Parathyroid adenoma (tissue), 2 donors: ENCODE measurements at regions not wholly inside any gene's neighbourhood (a gene's known extent, or its start where the extent isn't known, plus 50 kb on each side); places are given as distances from the start of the nearest gene placed in this dataset.

Source experiments
- H2AFZ ChIP-seq: fragments of 300-600 bp; sonication (generic); one replicate; pipeline ENCODE4 v1.7.0; 2017; ENCODE audit warnings: antibody characterized with exemption, mild to moderate bottlenecking
- H3K27ac ChIP-seq: fragments of 300-600 bp; sonication (generic); one replicate; pipeline ENCODE4 v1.7.0; 2017
- H3K27me3 ChIP-seq: fragments of 300-600 bp; sonication (generic); one replicate; pipeline ENCODE4 v1.7.0; 2017; ENCODE audit warnings: low read length; ENCODE audit not compliant: control insufficient read depth, insufficient read depth
- H3K36me3 ChIP-seq: fragments of 300-600 bp; sonication (generic); one replicate; pipeline ENCODE4 v1.7.0; 2017; ENCODE audit warnings: low read length; ENCODE audit not compliant: control insufficient read depth, insufficient read depth
- H3K4me1 ChIP-seq: fragments of 300-600 bp; sonication (generic); one replicate; pipeline ENCODE4 v1.7.0; 2017; ENCODE audit warnings: control low read depth
- H3K4me2 ChIP-seq: fragments of 300-600 bp; sonication (generic); one replicate; pipeline ENCODE4 v1.7.0; 2017; ENCODE audit warnings: low read length
- H3K4me3 ChIP-seq: fragments of 300-600 bp; sonication (generic); one replicate; pipeline ENCODE4 v1.7.0; 2017; ENCODE audit warnings: low read depth, low read length
- H3K79me2 ChIP-seq: fragments of 300-600 bp; sonication (generic); one replicate; pipeline ENCODE4 v1.7.0; 2017; ENCODE audit warnings: control low read depth
- H3K9ac ChIP-seq: fragments of 300-600 bp; sonication (generic); one replicate; pipeline ENCODE4 v1.7.0; 2017; ENCODE audit warnings: mild to moderate bottlenecking
- H3K9me3 ChIP-seq: fragments of 300-600 bp; sonication (generic); one replicate; pipeline ENCODE4 v1.7.0; 2017; ENCODE audit warnings: low read length; ENCODE audit not compliant: control insufficient read depth
- TF ChIP-seq, protein P1 (sequence below): fragments of 300-600 bp; sonication (generic); IDR thresholded peaks from one replicate; pipeline ENCODE4 v1.7.0; 2017; ENCODE audit warnings: antibody characterized with exemption, mild to moderate bottlenecking
- donor health status: primary hyperparathyroidism.

DNA sequence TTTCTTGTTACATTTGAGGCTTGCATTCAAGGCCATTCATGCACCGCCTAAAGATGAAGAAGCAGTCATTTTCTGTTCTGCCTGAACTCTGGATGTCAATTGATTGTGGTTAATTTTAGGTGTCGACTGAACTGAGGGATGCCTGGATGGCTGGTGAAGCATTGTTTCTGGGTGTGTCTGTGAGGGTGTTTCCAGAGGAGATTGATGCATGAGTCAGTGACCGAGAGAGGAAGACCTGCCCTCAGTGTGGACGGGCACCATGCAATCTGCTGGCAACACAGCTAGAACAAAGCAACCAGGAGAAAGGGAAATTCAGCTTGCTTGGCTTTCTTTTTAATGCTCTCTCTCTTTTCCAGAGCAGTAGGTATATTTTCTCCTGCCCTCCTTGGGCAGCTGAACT lies 164.1 kb upstream of the ECI2 start:
- H3K36me3 ChIP-seq: no peaks in the 10 kb centered on the region
- H3K9me3 ChIP-seq: no peaks in the 10 kb centered on the region
- no peaks in the 10 kb centered on the region for H3K27me3 ChIP-seq
- no peak overlapping the region for H3K4me2 ChIP-seq
- no peaks in the 10 kb centered on the region for H3K4me1 ChIP-seq
- H3K9ac ChIP-seq: no peak overlapping the region
- H3K79me2 ChIP-seq: no peaks in the 10 kb centered on the region
- no peak overlapping the region for H3K4me3 ChIP-seq
- H3K27ac ChIP-seq: no peak overlapping the region
- H2AFZ ChIP-seq: no peak overlapping the region
- TF ChIP-seq, protein P1, sequence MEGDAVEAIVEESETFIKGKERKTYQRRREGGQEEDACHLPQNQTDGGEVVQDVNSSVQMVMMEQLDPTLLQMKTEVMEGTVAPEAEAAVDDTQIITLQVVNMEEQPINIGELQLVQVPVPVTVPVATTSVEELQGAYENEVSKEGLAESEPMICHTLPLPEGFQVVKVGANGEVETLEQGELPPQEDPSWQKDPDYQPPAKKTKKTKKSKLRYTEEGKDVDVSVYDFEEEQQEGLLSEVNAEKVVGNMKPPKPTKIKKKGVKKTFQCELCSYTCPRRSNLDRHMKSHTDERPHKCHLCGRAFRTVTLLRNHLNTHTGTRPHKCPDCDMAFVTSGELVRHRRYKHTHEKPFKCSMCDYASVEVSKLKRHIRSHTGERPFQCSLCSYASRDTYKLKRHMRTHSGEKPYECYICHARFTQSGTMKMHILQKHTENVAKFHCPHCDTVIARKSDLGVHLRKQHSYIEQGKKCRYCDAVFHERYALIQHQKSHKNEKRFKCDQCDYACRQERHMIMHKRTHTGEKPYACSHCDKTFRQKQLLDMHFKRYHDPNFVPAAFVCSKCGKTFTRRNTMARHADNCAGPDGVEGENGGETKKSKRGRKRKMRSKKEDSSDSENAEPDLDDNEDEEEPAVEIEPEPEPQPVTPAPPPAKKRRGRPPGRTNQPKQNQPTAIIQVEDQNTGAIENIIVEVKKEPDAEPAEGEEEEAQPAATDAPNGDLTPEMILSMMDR: no peak

DNA sequence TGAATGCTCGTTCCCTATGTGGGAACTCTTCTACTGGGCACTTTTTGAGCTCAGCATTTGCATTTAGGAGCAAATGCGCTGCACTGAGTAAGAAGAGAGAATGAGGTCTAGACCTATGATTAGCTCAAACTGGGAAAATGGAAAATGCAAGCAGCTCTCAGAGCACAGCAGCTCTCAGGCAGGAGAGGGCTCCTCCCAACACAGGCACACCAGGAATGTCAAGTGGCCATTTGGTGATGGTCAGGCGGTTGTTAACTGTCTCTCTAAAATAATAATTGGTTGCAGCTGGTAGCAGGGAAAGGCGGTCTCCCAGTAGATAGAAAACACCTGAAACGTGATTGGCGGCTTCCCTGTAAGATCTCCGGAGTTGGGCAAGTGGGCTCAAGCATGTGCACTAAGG lies 162.0 kb upstream of the ECI2 start:
- H3K9ac ChIP-seq: no peak overlapping the region
- H3K79me2 ChIP-seq: no peaks in the 10 kb centered on the region
- H3K27me3 ChIP-seq: no peaks in the 10 kb centered on the region
- no peak overlapping the region for H3K27ac ChIP-seq
- TF ChIP-seq, protein P1: no peak
- no peaks in the 10 kb centered on the region for H3K36me3 ChIP-seq
- H3K9me3 ChIP-seq: no peaks in the 10 kb centered on the region
- H3K4me2 ChIP-seq: no peak overlapping the region
- no peak overlapping the region for H2AFZ ChIP-seq
- no peak overlapping the region for H3K4me3 ChIP-seq
- no peaks in the 10 kb centered on the region for H3K4me1 ChIP-seq

DNA sequence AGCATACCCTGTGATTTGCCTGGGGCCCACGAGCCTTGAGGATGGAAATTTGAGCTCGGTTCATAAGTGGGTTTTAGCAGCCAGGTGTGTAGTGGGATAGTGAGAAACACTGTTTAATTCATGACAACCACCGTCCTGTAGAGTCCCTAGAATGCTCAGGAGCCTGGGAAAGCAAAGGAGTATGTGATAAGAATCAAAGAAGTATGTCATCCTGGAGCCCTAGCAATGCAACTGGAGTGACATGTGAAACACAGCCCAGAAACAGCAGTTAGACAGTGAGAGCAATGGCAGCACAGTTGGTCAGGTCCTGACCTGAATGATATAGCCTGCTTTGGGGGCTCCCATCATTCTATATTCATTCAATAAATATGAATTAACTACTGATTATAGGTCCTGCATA lies 161.2 kb upstream of the ECI2 start:
- Histone ChIP-seq H3K4me1 (no peaks in the 10 kb centered on the region), H3K36me3 (no peaks in the 10 kb centered on the region), H3K4me2 (no peak overlapping the region), H3K27ac (no peak overlapping the region), H3K9ac (no peak overlapping the region), H3K9me3 (no peaks in the 10 kb centered on the region), H2AFZ (no peak overlapping the region), H3K4me3 (no peak overlapping the region), H3K27me3 (no peaks in the 10 kb centered on the region), H3K79me2 (no peaks in the 10 kb centered on the region)
- TF ChIP-seq, protein P1: no peak

DNA sequence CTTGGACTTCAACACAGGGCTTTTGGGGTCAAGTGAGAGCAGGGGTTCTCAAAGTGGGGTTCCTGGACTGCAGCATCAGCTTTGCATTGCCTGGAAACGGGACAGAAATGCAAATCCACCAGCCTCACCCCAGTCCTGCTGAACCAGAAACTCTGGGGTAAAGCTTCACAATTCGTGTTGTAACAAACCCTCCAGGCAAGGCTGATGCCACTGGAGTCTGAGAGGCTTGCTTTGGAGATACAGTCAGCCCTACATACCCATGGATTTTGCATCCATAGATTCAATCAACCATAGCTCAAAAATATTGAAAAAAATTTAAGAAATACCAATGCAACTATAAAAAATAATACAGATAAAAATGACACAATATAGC lies 160.4 kb upstream of the ECI2 start:
- H2AFZ ChIP-seq: no peak overlapping the region
- no peaks in the 10 kb centered on the region for H3K79me2 ChIP-seq
- H3K27me3 ChIP-seq: no peaks in the 10 kb centered on the region
- H3K9ac ChIP-seq: no peak overlapping the region
- H3K4me1 ChIP-seq: no peaks in the 10 kb centered on the region
- TF ChIP-seq, protein P1: no peak
- H3K4me2 ChIP-seq: no peak overlapping the region
- no peak overlapping the region for H3K4me3 ChIP-seq
- no peak overlapping the region for H3K27ac ChIP-seq
- no peaks in the 10 kb centered on the region for H3K9me3 ChIP-seq
- no peaks in the 10 kb centered on the region for H3K36me3 ChIP-seq

DNA sequence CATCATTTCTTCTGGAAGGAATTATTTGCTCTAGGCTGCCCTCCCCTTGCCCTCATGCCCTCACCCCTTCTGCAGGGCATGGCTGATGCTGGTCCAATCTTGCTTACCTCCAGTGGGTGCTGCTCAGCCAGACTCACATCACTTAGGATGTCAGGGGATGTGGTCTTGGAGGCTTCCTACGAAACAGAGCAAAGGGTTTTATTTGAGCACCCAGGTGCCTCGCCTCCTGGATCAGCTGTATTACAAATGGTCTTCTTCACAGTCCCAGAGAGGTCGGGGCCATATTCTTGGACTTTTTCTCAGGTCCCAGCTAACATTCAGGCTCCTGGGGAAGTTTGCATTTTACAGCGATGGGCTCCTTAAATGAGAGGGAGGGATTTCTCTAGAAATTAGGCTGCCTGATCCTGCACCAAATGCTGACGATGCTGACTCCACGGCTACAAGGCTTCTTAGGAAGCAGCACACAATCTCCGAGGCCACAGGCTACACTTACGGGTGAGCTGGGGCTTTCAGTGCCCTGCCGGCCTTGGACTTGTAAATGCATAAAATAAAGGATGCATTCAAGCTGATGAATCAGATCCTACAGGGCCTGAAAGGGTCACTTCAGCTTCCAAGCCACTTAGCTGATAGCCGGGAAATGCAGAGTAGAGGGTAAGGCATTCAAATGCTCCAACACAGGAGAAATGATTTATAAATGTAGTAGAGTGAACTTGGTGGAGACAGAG lies 159.8 kb upstream of the ECI2 start:
- Histone ChIP-seq H3K27ac (no peak overlapping the region), H3K27me3 (no peaks in the 10 kb centered on the region), H3K79me2 (no peaks in the 10 kb centered on the region), H3K4me2 (no peak overlapping the region), H3K36me3 (no peaks in the 10 kb centered on the region), H3K9ac (no peak overlapping the region), H2AFZ (no peak overlapping the region), H3K4me3 (no peak overlapping the region), H3K9me3 (no peaks in the 10 kb centered on the region), H3K4me1 (no peaks in the 10 kb centered on the region)
- TF ChIP-seq, protein P1: no peak
